ENCODE measurements at regions not wholly inside any gene's neighbourhood (a gene's known extent, or its start where the extent isn't known, plus 50 kb on each side); places are given as distances from the start of the nearest gene placed in this dataset.

DNA sequence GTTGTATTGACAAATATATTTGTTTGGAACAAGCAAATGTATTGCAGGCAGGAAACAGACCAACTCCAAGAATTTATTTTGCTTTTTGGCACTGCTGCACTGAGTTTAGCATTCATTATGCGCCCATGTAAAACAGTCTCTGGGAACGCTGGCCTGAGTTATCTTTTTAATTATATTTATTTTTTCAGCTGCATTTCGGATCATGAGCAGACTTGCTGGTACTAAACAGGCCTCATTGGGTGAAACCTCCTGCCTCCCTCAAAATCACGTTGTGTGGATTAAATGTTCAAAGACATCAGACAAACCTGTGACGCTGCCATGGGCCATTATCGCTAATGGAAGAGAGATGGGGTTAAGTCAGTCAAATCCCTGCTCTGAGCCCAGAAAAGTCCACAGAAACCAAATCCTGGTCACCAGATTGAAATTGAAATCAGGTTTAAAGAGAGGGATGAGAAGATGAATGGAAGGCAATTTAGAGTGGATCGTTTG, 511.1 kb upstream of the PROK2 start:
- no peak for DNase-seq
- no peak overlapping the region for H3K4me3 ChIP-seq
- no peaks in the 10 kb centered on the region for H3K27me3 ChIP-seq
- H3K9me3 ChIP-seq = no peaks in the 10 kb centered on the region
- no peaks in the 10 kb centered on the region for H3K36me3 ChIP-seq

DNA sequence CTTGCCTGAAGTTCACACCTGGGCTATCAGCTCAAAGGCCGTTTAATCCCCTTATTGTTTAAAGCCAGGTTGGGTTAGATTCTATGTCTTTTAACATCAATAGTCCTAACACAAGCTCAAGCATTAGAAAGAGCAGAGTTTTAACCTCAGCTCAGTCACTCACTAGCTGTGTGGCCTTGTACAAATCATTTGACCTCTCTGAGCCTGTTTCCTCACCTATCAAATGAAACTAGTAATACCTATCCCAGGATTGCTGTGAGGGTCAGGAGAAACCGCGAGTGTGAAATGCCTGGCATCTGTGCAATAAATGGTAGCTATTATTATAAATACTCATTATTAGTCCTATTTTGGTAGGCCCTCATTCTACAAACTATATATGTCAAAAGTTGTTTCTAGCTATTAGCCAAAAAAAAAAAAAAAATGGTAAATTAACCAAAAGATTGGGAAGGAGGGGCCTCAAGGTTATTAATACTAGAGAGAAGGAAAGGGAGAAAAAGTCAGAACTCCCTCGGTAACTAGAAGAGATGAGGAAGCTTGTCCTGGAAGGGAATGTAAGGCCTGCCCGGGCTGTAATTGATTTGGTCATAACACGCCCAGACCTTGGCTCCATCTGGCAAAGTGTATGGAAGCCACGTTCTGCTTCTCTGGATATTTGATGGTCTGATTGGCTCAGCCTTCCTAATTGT, 510.5 kb upstream of the PROK2 start:
- H3K36me3 ChIP-seq = no peaks in the 10 kb centered on the region
- H3K27me3 ChIP-seq = no peaks in the 10 kb centered on the region
- no peak for DNase-seq
- H3K4me3 ChIP-seq = no peak overlapping the region
- H3K9me3 ChIP-seq = no peaks in the 10 kb centered on the region

GRCh38 chr3:72290859-72291638, 506.1 kb upstream of the PROK2 start:
- DNase-seq = no peak
- Histone ChIP-seq H3K4me3 (no peak overlapping the region), H3K36me3 (no peaks in the 10 kb centered on the region), H3K9me3 (no peaks in the 10 kb centered on the region), H3K27me3 (no peaks in the 10 kb centered on the region)

DNA sequence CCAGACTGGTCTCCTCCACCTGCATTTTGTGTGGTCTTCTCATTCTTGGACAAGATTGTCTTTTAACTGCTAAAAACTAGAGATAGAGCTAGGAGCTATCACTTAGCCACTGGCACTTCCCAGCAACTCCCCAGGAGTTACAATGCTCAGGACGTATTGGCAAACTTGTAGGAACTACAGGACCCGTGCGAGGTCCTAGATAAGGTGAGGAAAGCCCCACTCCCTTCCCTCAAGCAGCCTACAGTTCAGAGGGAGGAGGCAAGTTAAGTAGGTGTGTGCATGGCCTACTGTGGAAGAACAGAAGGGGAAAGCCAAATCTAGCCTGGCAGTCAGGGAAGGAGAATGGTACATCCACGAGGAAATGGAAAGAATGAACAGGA, 504.7 kb upstream of the PROK2 start:
- Histone ChIP-seq H3K9me3 (no peaks in the 10 kb centered on the region), H3K4me3 (no peak overlapping the region), H3K27me3 (no peaks in the 10 kb centered on the region), H3K36me3 (no peaks in the 10 kb centered on the region)
- DNase-seq = no peak

- no peak overlapping the region for H3K4me3 ChIP-seq
- no peaks in the 10 kb centered on the region for H3K27me3 ChIP-seq
- H3K9me3 ChIP-seq = no peaks in the 10 kb centered on the region
- peak; percentile 26 for DNase-seq
- no peaks in the 10 kb centered on the region for H3K36me3 ChIP-seq
Measured at GRCh38 chr3:72288955-72289691, 504.2 kb upstream of the PROK2 start.

- H3K27me3 ChIP-seq = no peaks in the 10 kb centered on the region
- DNase-seq = no peak
- H3K9me3 ChIP-seq = no peaks in the 10 kb centered on the region
- no peak overlapping the region for H3K4me3 ChIP-seq
- no peaks in the 10 kb centered on the region for H3K36me3 ChIP-seq
Measured at GRCh38 chr3:72287956-72288355, 503.0 kb upstream of the PROK2 start.

DNA sequence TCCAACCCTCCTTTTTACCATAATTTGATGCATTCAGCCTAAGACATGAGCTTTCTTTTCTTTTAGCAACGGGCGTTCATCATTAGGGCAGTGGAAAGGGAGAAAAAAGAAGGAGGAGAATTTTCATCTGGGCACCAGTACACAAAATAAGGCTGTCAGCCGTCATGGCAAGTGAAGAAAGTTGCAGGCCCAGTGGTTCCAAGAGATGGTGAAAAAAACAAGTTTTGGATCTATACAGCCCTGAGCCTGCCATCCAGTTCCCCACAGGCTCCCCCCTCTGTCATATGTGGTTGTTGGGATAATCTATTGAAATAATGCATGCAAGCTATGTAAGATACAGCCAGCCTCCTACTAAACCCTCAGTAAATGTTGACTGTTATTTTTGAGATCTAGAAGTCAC, 500.6 kb upstream of the PROK2 start:
- H3K36me3 ChIP-seq = no peaks in the 10 kb centered on the region
- peaks cover 2% of the 10 kb centered on the region; the same call in 1 of the 2 replicates for H3K9me3 ChIP-seq
- no peak for DNase-seq
- no peaks in the 10 kb centered on the region for H3K27me3 ChIP-seq
- no peak overlapping the region for H3K4me3 ChIP-seq

DNA sequence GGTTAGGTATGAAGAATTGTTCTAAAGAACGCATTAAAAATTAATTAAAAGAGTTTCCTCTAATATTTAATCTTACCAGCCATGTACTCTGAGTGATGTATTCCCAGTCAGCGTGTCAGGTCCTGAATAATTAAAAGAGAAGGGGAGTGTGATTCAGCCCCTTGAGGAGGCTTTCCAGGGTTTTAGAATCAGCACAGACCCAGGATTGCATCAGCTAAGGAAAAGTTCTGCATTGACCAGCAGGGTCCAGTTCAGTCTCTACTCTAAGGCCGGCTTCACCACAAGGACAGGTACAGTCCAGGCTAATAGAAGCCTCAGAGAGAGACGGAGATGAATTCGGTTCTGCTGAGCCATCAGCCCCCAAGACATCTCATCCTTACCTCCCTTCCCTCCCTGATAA, 499.5 kb upstream of the PROK2 start:
- H3K36me3 ChIP-seq = no peaks in the 10 kb centered on the region
- H3K4me3 ChIP-seq = no peak overlapping the region
- peaks cover 2% of the 10 kb centered on the region; the same call in 1 of the 2 replicates for H3K9me3 ChIP-seq
- H3K27me3 ChIP-seq = no peaks in the 10 kb centered on the region
- DNase-seq = no peak

DNA sequence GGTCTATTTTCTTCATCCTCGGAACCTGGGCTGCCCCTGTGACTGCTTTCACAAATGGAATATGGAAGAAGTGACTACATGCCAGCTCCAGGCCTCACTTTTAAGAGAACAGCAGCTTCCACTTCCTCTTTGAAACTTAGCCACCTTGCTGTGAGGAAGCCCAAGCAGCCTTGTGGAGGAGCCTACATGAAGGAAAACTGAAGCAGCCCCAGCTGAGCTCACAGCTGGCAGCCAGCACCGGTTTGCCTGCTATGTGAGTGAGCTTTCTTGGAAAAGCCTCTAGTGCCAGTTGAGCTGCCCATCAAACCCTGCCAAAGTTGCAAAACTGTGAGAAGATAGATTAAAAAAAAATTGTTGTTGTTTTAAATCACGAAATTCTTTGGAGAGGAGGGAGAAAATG, 498.0 kb upstream of the PROK2 start:
- DNase-seq = peak; percentile 30
- H3K4me3 ChIP-seq = no peak overlapping the region
- H3K9me3 ChIP-seq = peaks cover 2% of the 10 kb centered on the region; the same call in 1 of the 2 replicates
- no peaks in the 10 kb centered on the region for H3K36me3 ChIP-seq
- H3K27me3 ChIP-seq = no peaks in the 10 kb centered on the region

DNA sequence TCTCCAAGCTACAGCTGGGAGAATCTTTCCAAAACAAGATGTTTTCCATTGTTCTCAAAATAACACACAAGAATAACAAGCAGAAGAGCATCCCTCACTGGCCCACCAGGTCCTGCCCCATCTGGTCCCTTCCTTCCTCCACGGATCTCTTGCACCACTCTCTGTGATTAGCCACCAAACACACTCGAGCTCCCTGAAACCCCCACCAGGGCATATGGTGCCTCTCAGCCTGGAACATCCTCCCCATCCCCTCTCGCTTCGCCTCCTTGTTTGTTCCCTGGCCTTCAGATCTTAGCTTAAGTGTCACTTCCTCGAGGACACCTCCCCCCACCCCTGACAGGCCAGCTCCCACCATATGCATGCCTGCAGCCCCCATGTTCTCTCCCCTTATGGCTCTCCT, 496.6 kb upstream of the PROK2 start:
- Histone ChIP-seq H3K9me3 (peaks cover 2% of the 10 kb centered on the region; the same call in 1 of the 2 replicates), H3K36me3 (no peaks in the 10 kb centered on the region), H3K27me3 (no peaks in the 10 kb centered on the region), H3K4me3 (no peak overlapping the region)
- DNase-seq = no peak

- Histone ChIP-seq H3K4me3 (no peak overlapping the region), H3K27me3 (no peaks in the 10 kb centered on the region)
- no peak for DNase-seq
Measured at GRCh38 chr3:72280876-72281275, 495.9 kb upstream of the PROK2 start.

DNA sequence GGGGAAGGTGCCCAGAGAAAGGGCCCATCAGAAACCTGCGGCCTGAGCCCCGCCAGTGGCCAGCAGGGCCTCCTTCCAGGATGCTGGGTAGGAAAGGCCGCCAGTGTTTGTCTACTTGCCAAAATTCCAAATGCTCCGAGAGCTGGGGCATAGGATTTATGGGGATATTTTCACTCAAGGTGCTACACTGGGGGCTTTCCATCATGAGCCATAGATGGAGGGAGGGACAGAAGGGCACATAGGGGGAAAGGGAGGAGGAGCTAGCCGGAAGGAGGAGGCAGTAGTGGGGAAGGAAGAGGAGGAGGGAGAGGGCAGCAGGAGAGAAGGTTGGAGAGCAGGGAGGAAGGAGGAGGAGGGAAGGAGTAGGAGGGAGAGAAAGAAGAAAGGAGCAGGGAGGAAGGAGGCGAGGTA, 494.7 kb upstream of the PROK2 start:
- no peak for DNase-seq
- no peaks in the 10 kb centered on the region for H3K36me3 ChIP-seq
- H3K4me3 ChIP-seq = no peak overlapping the region
- H3K9me3 ChIP-seq = peaks cover 2% of the 10 kb centered on the region; the same call in 1 of the 2 replicates
- H3K27me3 ChIP-seq = no peaks in the 10 kb centered on the region

More at GRCh38 chr3:72280876-72281275, 495.9 kb upstream of the PROK2 start:
- Histone ChIP-seq H3K36me3 (no peaks in the 10 kb centered on the region), H3K9me3 (peaks cover 2% of the 10 kb centered on the region; the same call in 1 of the 2 replicates)

DNA sequence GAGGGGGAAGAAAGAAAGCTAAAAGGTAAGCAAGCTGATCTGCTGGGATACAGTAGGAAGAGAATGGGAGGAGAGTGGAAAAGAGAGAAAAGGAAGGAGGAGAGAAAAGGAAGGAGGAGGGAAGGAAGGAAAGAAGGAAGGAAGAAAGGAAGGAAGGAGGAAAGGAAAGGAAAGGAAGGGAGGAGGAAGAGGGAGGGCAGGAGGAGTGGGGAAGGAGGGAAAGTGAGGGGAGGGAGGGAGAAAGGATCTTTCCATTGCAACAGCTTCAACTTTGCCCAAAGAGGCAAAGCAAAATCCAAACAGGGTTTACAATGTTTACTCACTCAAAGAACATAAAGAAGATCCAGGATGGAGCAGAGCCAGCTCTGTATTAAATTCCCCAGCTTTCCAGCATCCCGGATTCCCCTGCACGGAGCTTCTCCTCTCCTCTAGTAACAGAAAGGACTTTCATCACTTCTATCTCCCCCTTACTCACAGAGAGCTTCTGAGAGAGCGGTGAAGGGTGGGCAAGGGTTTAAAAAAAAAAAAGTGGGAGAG, 494.2 kb upstream of the PROK2 start:
- Histone ChIP-seq H3K4me3 (no peak overlapping the region), H3K27me3 (no peaks in the 10 kb centered on the region), H3K9me3 (peaks cover 2% of the 10 kb centered on the region; the same call in 1 of the 2 replicates), H3K36me3 (no peaks in the 10 kb centered on the region)
- no peak for DNase-seq

- Histone ChIP-seq H3K36me3 (no peaks in the 10 kb centered on the region), H3K9me3 (peaks cover 2% of the 10 kb centered on the region; the same call in 1 of the 2 replicates), H3K27me3 (no peaks in the 10 kb centered on the region), H3K4me3 (no peak overlapping the region)
- no peak for DNase-seq
Measured at GRCh38 chr3:72278349-72279067, 493.6 kb upstream of the PROK2 start.

DNA sequence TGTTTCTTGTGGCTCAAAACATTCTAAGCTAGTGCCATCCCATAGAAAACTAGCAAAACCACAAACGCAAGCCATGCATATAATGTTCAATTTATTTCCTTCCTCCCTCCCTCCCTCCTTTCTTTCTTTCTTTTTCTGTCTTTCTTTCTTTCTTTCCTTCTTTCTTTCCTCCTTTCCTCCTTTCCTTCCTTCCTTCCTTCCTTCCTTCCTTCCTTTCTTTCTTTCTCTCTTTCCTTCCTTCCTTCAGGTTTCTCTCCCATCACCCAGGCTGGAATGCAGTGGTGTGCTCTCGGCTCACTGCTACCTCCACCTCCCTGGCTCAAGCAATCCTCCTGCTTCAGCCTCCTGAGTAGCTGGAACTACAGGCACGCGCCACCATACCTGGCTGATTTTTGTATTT, 492.8 kb upstream of the PROK2 start:
- H3K27me3 ChIP-seq = no peaks in the 10 kb centered on the region
- no peak for DNase-seq
- H3K9me3 ChIP-seq = peaks cover 2% of the 10 kb centered on the region; the same call in 1 of the 2 replicates
- no peaks in the 10 kb centered on the region for H3K36me3 ChIP-seq
- no peak overlapping the region for H3K4me3 ChIP-seq

- H3K4me3 ChIP-seq = no peak overlapping the region
- H3K36me3 ChIP-seq = no peaks in the 10 kb centered on the region
- DNase-seq = no peak
- H3K27me3 ChIP-seq = no peaks in the 10 kb centered on the region
- no peaks in the 10 kb centered on the region for H3K9me3 ChIP-seq
Measured at GRCh38 chr3:72276806-72277205, 491.9 kb upstream of the PROK2 start.
